Uterus (tissue), 3 donors: ENCODE measurements at regions not wholly inside any gene's neighbourhood (a gene's known extent, or its start where the extent isn't known, plus 50 kb on each side); places are given as distances from the start of the nearest gene placed in this dataset.

Experiments used
- DNase-seq, 2 donors: peaks; one replicate each; pipeline ENCODE4 v3.0.0-alpha.2; 2019 to 2020
- H3K27ac ChIP-seq, 2 donors: fragments of 200-600 bp; sonication (generic); 1 replicate in 1 of 2; 2 replicates in 1 of 2; pipeline ENCODE4 v1.5.1; 2016 to 2018
- H3K27me3 ChIP-seq, 2 donors: fragments of 200-600 bp; sonication (generic); one replicate each; pipeline ENCODE4 v1.5.1; 2018 to 2019; ENCODE audit warnings: control low read depth in 1 of 2
- H3K36me3 ChIP-seq, 2 donors: fragments of 200-600 bp; sonication (generic); one replicate each; pipeline ENCODE4 v1.5.1; 2019; ENCODE audit warnings: control low read depth in 1 of 2
- H3K4me1 ChIP-seq, 2 donors: fragments of 200-600 bp; sonication (generic); one replicate each; pipeline ENCODE4 v1.5.1; 2018 to 2019; ENCODE audit warnings: control low read depth in 1 of 2
- H3K4me3 ChIP-seq, 2 donors: fragments of 200-600 bp; sonication (generic); 1 replicate in 1 of 2; 2 replicates in 1 of 2; pipeline ENCODE4 v1.5.1; 2018 to 2019; ENCODE audit warnings: mild to moderate bottlenecking in 1 of 2
- H3K9me3 ChIP-seq, 2 donors: fragments of 200-600 bp; sonication (generic); one replicate each; pipeline ENCODE4 v1.5.1; 2019; ENCODE audit warnings: control low read depth in 1 of 2
- CTCF ChIP-seq, 4 experiments: fragments of 200-600 bp in 2 of 4; fragments of 450-650 bp in 2 of 4; sonication (generic) in 2 of 4; IDR thresholded peaks; one replicate each; pipeline ENCODE4 v1.5.1; 2016 to 2019; ENCODE audit warnings: antibody characterized with exemption in 4 of 4, mild to moderate bottlenecking in 2 of 4, moderate library complexity in 1 of 4
- POLR2A ChIP-seq, 2 donors: fragments of 450-650 bp; IDR thresholded peaks; one replicate each; pipeline ENCODE4 v1.6.1; 2016; ENCODE audit warnings: antibody characterized with exemption in 2 of 2, mild to moderate bottlenecking in 1 of 2, moderate library complexity in 1 of 2
- intact Hi-C: fragments of 100-400 bp; cut with DNase I; formaldehyde crosslinking; loops from one replicate; pipeline ENCODE4 v1.15.1; 2023; ENCODE audit warnings: low total_unique reads
- donor health status: DM: yes; HTN: yes; CAD: no.

- H3K36me3 ChIP-seq = no peaks in the 10 kb centered on the region
- H3K9me3 ChIP-seq = no peaks in the 10 kb centered on the region
- H3K27ac ChIP-seq = no peak overlapping the region
- DNase-seq = no peak
- H3K4me1 ChIP-seq = no peaks in the 10 kb centered on the region
- H3K4me3 ChIP-seq = no peak overlapping the region
- no peaks in the 10 kb centered on the region for H3K27me3 ChIP-seq
- TF ChIP-seq POLR2A (IDR thresholded peaks at IDR 0.05) = no peak
- no peak for TF ChIP-seq CTCF (IDR thresholded peaks at IDR 0.05)
- intact Hi-C loops = no loop called here
Measured at GRCh38 chr1:80418134-80418533, 1382.6 kb upstream of the ADGRL2 start.

GRCh38 chr1:80417671-80418070 lies 1383.1 kb upstream of the ADGRL2 start:
- Histone ChIP-seq H3K9me3 (no peaks in the 10 kb centered on the region), H3K27ac (no peak overlapping the region), H3K27me3 (no peaks in the 10 kb centered on the region), H3K4me3 (no peak overlapping the region), H3K36me3 (no peaks in the 10 kb centered on the region), H3K4me1 (no peaks in the 10 kb centered on the region)
- intact Hi-C loops = no loop called here
- no peak for DNase-seq
- TF ChIP-seq CTCF (IDR thresholded peaks at IDR 0.05) = no peak
- no peak for TF ChIP-seq POLR2A (IDR thresholded peaks at IDR 0.05)

GRCh38 chr1:80413969-80414368 lies 1386.8 kb upstream of the ADGRL2 start:
- H3K27ac ChIP-seq = no peak overlapping the region
- H3K4me1 ChIP-seq = no peaks in the 10 kb centered on the region
- TF ChIP-seq CTCF (IDR thresholded peaks at IDR 0.05) (no peak), POLR2A (IDR thresholded peaks at IDR 0.05) (no peak)
- intact Hi-C loops = no loop called here
- H3K4me3 ChIP-seq = no peak overlapping the region
- H3K27me3 ChIP-seq = no peaks in the 10 kb centered on the region
- no peak for DNase-seq
- no peaks in the 10 kb centered on the region for H3K9me3 ChIP-seq
- H3K36me3 ChIP-seq = no peaks in the 10 kb centered on the region

- Histone ChIP-seq H3K27me3 (no peaks in the 10 kb centered on the region), H3K9me3 (no peaks in the 10 kb centered on the region), H3K36me3 (no peaks in the 10 kb centered on the region), H3K4me3 (no peak overlapping the region), H3K27ac (no peak overlapping the region), H3K4me1 (no peaks in the 10 kb centered on the region)
- TF ChIP-seq POLR2A (IDR thresholded peaks at IDR 0.05) = no peak
- intact Hi-C loops = no loop called here
- DNase-seq = no peak
Measured at GRCh38 chr1:80410233-80410632, 1390.5 kb upstream of the ADGRL2 start.

- Histone ChIP-seq H3K36me3 (no peaks in the 10 kb centered on the region), H3K27me3 (no peaks in the 10 kb centered on the region), H3K9me3 (no peaks in the 10 kb centered on the region), H3K27ac (no peak overlapping the region), H3K4me3 (no peak overlapping the region), H3K4me1 (no peaks in the 10 kb centered on the region)
- DNase-seq = no peak
- TF ChIP-seq POLR2A (IDR thresholded peaks at IDR 0.05) (no peak), CTCF (IDR thresholded peaks at IDR 0.05) (no peak)
- intact Hi-C loops = no loop called here
Measured at GRCh38 chr1:80403471-80403893, 1397.0 kb upstream of the ADGRL4 start.

GRCh38 chr1:80402625-80403024 lies 1396.1 kb upstream of the ADGRL4 start:
- DNase-seq = no peak
- Histone ChIP-seq H3K36me3 (no peaks in the 10 kb centered on the region), H3K27ac (no peak overlapping the region), H3K9me3 (no peaks in the 10 kb centered on the region), H3K4me1 (no peaks in the 10 kb centered on the region), H3K4me3 (no peak overlapping the region), H3K27me3 (no peaks in the 10 kb centered on the region)
- intact Hi-C loops = no loop called here
- no peak for TF ChIP-seq POLR2A (IDR thresholded peaks at IDR 0.05)
- TF ChIP-seq CTCF (IDR thresholded peaks at IDR 0.05) = no peak
